Endothelial cell (in vitro differentiated cells): ENCODE measurements at regions not wholly inside any gene's neighbourhood (a gene's known extent, or its start where the extent isn't known, plus 50 kb on each side); places are given as distances from the start of the nearest gene placed in this dataset.

Source experiments
- DNase-seq: peaks from one replicate; pipeline ENCODE4 v3.0.0; 2021; ENCODE audit warnings: low spot score
- H3K27ac Mint-ChIP-seq: one replicate; pipeline ENCODE4 v1.8.0; 2021; ENCODE audit warnings: mixed read lengths, inconsistent platforms; ENCODE audit not compliant: unreplicated experiment
- H3K27me3 Mint-ChIP-seq: one replicate; pipeline ENCODE4 v1.8.0; 2021; ENCODE audit warnings: mild to moderate bottlenecking, moderate library complexity, mixed read lengths, inconsistent platforms; ENCODE audit not compliant: unreplicated experiment
- H3K36me3 Mint-ChIP-seq: one replicate; pipeline ENCODE4 v1.8.0; 2021; ENCODE audit warnings: mild to moderate bottlenecking, low read depth, mixed read lengths, inconsistent platforms; ENCODE audit not compliant: unreplicated experiment
- H3K4me1 Mint-ChIP-seq: one replicate; pipeline ENCODE4 v1.8.0; 2021; ENCODE audit warnings: mild to moderate bottlenecking, mixed read lengths, inconsistent platforms; ENCODE audit not compliant: unreplicated experiment
- H3K4me3 Mint-ChIP-seq: one replicate; pipeline ENCODE4 v1.8.0; 2021; ENCODE audit warnings: mild to moderate bottlenecking, mixed read lengths, inconsistent platforms; ENCODE audit not compliant: unreplicated experiment
- H3K9me3 Mint-ChIP-seq: one replicate; pipeline ENCODE4 v1.8.0; 2021; ENCODE audit warnings: mixed read lengths, inconsistent platforms; ENCODE audit not compliant: unreplicated experiment
- CTCF ChIP-seq: fragments of 200-600 bp; sonication (generic); IDR thresholded peaks from one replicate; pipeline ENCODE4 v1.5.0; 2021; ENCODE audit warnings: antibody characterized with exemption; ENCODE audit not compliant: unreplicated experiment

- Mint-ChIP-seq H3K9me3 (no peaks in the 10 kb centered on the region), H3K27me3 (peaks cover 2% of the 10 kb centered on the region), H3K4me1 (no peaks in the 10 kb centered on the region), H3K4me3 (no peak overlapping the region), H3K27ac (no peak overlapping the region), H3K36me3 (peaks cover 7% of the 10 kb centered on the region)
- TF ChIP-seq CTCF: no peak
- DNase-seq: no peak
Observed at GRCh38 chr16:9434659-9435058, 343.2 kb downstream of the HAPSTR1 start.

GRCh38 chr16:9436175-9436574, 344.7 kb downstream of the HAPSTR1 start:
- no peaks in the 10 kb centered on the region for H3K9me3 Mint-ChIP-seq
- DNase-seq: no peak
- H3K4me1 Mint-ChIP-seq: peaks cover 3% of the 10 kb centered on the region
- TF ChIP-seq CTCF: no peak
- no peak overlapping the region for H3K4me3 Mint-ChIP-seq
- no peak overlapping the region for H3K27ac Mint-ChIP-seq
- H3K27me3 Mint-ChIP-seq: peaks cover 2% of the 10 kb centered on the region
- H3K36me3 Mint-ChIP-seq: peaks cover 7% of the 10 kb centered on the region

GRCh38 chr16:9437115-9437514, 345.7 kb downstream of the HAPSTR1 start:
- Mint-ChIP-seq H3K4me3 (no peak overlapping the region), H3K4me1 (peaks cover 8% of the 10 kb centered on the region), H3K27ac (no peak overlapping the region), H3K36me3 (peaks cover 7% of the 10 kb centered on the region), H3K9me3 (no peaks in the 10 kb centered on the region), H3K27me3 (peaks cover 2% of the 10 kb centered on the region)
- DNase-seq: no peak
- no peak for TF ChIP-seq CTCF

GRCh38 chr16:9438991-9439390, 347.5 kb downstream of the HAPSTR1 start:
- no peak for DNase-seq
- no peaks in the 10 kb centered on the region for H3K9me3 Mint-ChIP-seq
- no peak overlapping the region for H3K27ac Mint-ChIP-seq
- no peak for TF ChIP-seq CTCF
- no peak overlapping the region for H3K4me3 Mint-ChIP-seq
- H3K4me1 Mint-ChIP-seq: peaks cover 8% of the 10 kb centered on the region
- peaks cover 7% of the 10 kb centered on the region for H3K36me3 Mint-ChIP-seq
- H3K27me3 Mint-ChIP-seq: peaks cover 2% of the 10 kb centered on the region

GRCh38 chr16:9441012-9441411, 349.6 kb downstream of the HAPSTR1 start:
- no peak for DNase-seq
- Mint-ChIP-seq H3K36me3 (peaks cover 3% of the 10 kb centered on the region), H3K27ac (no peak overlapping the region), H3K4me3 (no peak overlapping the region), H3K9me3 (no peaks in the 10 kb centered on the region), H3K4me1 (peaks cover 8% of the 10 kb centered on the region), H3K27me3 (no peaks in the 10 kb centered on the region)
- no peak for TF ChIP-seq CTCF
